DMS153 (cell line): ENCODE measurements at regions not wholly inside any gene's neighbourhood (a gene's known extent, or its start where the extent isn't known, plus 50 kb on each side); places are given as distances from the start of the nearest gene placed in this dataset.

Experiments used
- DNase-seq: peaks from one replicate; lab custom pipeline; 2025; lab: John Stamatoyannopoulos, UW

GRCh38 chr3:115475178-115476041 is 147.9 kb upstream of the GAP43 start:
- DNase-seq = no peak

DNA sequence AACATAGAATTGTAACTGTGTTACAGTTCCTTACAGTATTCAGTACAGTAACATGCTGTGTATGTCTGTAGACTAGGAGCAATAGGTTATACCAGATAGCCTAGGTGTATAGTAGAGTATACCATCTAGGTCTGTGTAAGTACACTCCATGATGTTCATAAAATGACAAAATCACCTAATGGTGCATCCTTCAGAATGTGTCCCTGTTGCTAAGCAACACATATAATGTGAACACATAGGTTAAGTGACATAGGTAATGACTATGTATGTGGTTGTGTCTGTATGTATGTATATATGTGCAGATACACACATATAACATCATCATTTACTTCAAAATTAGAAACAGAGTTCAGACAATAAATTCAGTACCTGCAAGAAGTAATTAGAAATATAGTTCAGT is 146.8 kb upstream of the GAP43 start:
- DNase-seq = no peak

GRCh38 chr3:115478359-115478758 is 145.0 kb upstream of the GAP43 start:
- DNase-seq = no peak

DNA sequence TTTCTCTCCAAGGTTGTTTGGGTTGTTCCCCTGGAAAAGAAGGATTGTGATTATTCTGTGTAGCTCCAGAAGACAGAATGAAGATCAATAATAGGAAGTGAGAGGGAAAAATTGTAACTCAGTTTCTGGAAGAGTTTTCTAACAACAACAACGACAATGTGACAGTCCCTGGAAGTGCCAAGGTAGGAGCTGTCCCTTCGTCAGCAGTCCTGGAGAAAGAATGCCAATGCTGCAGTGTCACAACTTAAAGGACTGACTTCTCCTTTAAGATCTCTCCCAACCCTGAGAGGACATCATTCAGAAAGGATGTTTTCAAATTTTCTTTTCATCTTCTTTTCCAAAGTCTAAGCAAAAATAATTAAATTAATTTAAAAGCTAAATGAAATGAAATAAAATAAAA is 136.4 kb upstream of the GAP43 start:
- no peak for DNase-seq

GRCh38 chr3:115487968-115488367 is 135.3 kb upstream of the GAP43 start:
- DNase-seq = no peak

- no peak for DNase-seq
Measured at GRCh38 chr3:115488409-115488808, 134.9 kb upstream of the GAP43 start.

GRCh38 chr3:115494826-115495225 is 128.5 kb upstream of the GAP43 start:
- no peak for DNase-seq

DNA sequence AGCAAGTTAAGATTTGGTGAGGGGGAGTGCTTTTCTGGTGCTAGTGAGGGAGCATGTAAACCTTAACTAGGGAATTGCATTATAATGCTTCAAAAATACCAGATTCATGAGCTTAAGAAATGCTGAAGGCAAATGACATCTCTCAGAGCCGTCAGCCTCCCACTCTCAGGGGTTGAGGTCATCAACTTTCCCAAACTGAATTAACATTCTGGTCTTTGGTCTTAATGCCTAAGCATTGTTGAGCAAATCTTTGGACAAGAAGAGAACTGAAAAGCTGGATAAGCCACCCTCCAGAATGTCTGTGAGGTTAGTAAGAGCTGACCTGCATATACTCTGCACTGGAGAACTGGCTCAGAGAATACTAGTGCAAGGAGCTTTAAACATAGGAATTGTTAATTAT is 124.9 kb upstream of the GAP43 start:
- no peak for DNase-seq

GRCh38 chr3:115498898-115499297 is 124.4 kb upstream of the GAP43 start:
- DNase-seq = no peak

DNA sequence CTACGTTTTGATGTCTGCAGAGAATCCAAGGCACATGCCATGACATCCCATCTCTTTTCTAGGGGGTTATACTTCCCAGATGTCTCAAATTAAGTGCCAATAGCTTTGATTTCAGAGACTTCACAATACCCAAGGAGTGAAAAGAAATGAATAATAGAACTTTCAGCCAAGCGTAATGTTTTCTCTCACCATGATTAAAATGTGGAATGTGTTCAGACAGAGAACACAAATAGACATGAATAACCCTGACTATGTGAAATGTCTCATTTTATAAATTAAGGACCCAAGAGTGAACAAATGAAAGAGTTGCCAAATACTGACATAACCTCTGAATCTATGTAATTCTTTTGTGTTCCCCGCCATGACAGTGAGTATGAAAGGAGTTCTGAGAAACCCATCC is 123.6 kb upstream of the GAP43 start:
- no peak for DNase-seq

DNA sequence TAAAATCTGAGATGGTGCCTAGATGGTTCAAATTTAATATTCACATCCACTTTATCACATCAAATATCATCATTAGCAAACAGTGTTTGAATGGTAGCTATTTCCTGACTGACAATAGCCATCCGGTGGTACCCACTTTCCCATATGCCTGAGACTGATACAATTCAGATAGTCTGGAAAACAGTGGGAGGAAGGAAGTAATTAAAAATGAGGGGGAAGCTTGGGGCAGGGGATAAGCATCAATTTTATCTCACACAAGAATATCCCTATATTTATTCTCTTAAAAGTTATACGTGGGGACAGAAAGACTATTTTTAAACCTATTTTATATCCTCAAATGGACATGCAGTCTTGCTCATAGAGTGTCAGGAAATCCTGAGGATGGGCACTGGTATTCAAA is 122.5 kb upstream of the GAP43 start:
- no peak for DNase-seq

DNA sequence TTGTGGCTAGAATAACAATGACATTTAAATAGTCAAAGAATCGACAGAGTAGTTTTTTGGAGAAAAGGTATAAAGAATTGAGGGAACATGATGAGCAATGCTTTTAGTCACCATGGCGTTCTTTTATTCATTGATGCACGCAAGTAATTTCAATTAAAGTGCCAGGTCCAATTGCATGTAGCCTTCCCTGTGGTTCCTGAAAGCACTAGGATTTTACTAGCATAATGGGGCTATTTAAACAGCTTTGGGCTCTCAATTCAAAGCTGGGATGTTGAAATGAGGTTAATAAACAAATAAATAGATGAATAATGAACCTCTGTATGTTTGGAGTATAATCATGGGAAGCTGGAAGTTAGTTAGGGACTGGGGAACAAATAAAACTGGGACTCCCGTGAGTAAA is 121.2 kb upstream of the GAP43 start:
- DNase-seq = no peak

- DNase-seq = peak; percentile 7
Measured at GRCh38 chr3:115503394-115503793, 119.9 kb upstream of the GAP43 start.

GRCh38 chr3:115508562-115508961 is 114.7 kb upstream of the GAP43 start:
- DNase-seq = no peak

- peak; percentile 67 for DNase-seq
Measured at GRCh38 chr3:115512565-115513415, 110.5 kb upstream of the GAP43 start.

DNA sequence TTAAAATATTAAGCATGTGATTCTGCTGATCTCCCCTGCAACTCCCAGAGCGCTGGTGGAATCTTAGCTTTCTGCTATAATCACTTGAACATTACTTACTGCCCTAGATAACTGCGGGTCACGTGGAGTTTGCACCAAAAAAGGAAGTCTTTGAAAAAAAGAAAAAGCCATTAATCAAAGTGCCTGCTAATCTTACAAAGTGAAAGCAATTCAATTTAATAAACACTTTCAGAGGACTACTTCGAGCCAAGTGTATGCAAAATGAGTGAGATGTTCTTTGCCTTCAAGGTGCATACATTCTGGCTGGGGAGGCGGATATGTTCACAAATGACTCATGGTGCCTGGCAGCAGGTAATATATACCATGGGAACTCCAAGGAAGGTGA is 109.9 kb upstream of the GAP43 start:
- no peak for DNase-seq

GRCh38 chr3:115517457-115518050 is 105.8 kb upstream of the GAP43 start:
- no peak for DNase-seq

DNA sequence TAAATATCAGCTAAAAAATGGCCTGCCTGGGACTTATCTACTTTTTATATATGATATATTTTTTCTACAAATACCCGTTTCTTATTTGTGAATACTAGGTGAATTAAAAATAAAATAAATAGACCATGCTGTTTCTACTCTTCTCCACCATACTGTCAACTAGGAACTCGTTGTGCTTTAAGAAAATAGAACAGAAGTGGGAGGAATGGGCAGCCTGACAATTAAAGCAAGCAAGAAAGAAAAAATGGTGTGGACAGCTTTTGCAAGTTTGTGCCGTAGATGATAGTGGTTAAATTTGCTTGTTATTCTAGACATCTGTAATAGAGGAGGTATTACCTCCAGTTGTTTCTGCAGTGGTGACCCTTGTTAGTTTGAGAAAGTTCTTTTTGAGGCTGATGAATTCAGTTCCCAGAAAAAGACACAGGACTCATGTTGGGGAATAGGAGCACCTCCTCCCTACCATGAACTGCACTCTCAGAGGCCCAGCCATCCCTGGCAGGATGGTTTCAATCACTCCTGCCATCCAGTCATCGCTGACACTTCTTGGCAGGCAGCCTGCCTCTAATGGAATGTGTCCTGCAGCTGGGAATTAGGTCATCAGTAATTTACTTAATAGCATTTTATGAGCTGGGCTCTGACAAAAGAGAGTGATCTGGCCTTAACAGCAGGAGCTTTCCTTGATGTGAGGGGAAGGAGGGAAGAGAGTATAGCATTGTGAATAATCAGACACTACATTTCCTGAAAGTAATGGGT is 105.0 kb upstream of the GAP43 start:
- peak; percentile 43 for DNase-seq

- no peak for DNase-seq
Measured at GRCh38 chr3:115520241-115520640, 103.1 kb upstream of the GAP43 start.

GRCh38 chr3:115520651-115521245 is 102.6 kb upstream of the GAP43 start:
- DNase-seq = no peak

DNA sequence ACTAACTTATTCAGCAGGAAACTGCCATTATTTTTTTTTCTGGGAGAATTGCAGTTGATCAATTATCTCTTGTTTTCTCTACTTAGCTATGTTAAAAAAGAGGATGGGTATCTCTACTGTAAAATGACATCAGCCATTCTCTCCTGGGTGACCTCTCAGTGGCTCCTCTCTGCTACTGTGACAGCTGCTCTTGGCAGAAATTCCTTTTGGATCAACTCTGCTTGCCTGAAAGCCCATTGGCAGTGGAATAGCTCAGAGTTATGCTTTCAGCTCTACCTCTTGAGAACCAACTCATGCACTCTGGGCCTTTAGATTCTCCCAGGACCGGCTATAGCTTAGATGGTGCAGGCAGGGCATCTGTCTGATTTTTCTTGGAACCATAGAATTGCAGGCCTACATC is 99.9 kb upstream of the GAP43 start:
- DNase-seq = no peak

GRCh38 chr3:115524549-115524948 is 98.8 kb upstream of the GAP43 start:
- DNase-seq = no peak
